ENCODE measurements at regions not wholly inside any gene's neighbourhood (a gene's known extent, or its start where the extent isn't known, plus 50 kb on each side); places are given as distances from the start of the nearest gene placed in this dataset.

GRCh38 chr10:130392031-130392430, 255.8 kb downstream of the GLRX3 start:
- no peak for DNase-seq (ENCODE audit: low read depth in 1 of 2, low spot score in 1 of 2)
- TF ChIP-seq JUN (IDR thresholded peaks at IDR 0.05), result no peak
- no peak for TF ChIP-seq EHF (CRISPR knock-in tag; IDR thresholded peaks at IDR 0.05)
- TF ChIP-seq CTCF (IDR thresholded peaks at IDR 0.05), result no peak
- no peak for TF ChIP-seq PHF8 (IDR thresholded peaks at IDR 0.05; ENCODE audit: borderline replicate concordance, low read depth)
- TF ChIP-seq PBX3 (IDR thresholded peaks at IDR 0.05), result no peak
- no peak for TF ChIP-seq HMGXB4 (CRISPR knock-in tag; IDR thresholded peaks at IDR 0.05; ENCODE audit: borderline replicate concordance)
- TF ChIP-seq SMC3 (IDR thresholded peaks at IDR 0.05), result no peak
- Histone ChIP-seq H3K4me2 (no peak overlapping the region), H3K4me1 (no peaks in the 10 kb centered on the region), H3K9me3 (no peaks in the 10 kb centered on the region; the same call in 2 of the 3 replicates), H3K27ac (no peak overlapping the region), H3K4me3 (no peak overlapping the region)
- WGBS (ENCODE audit: missing lambda C conversion rate), result 9% methylated on average over 10 of the region's 10 CpGs
- FAIRE-seq, result no peak
- ChIA-PET CTCF (no interaction called here), POLR2A (no interaction called here)
- no peak for ATAC-seq

- FAIRE-seq (no peak), ATAC-seq (no peak), DNase-seq (ENCODE audit: low read depth in 1 of 2, low spot score in 1 of 2) (no peak)
- Histone ChIP-seq H3K9me3 (no peaks in the 10 kb centered on the region; the same call in 2 of the 3 replicates), H3K4me3 (no peak overlapping the region), H3K4me1 (no peaks in the 10 kb centered on the region), H3K4me2 (no peak overlapping the region), H3K27ac (no peak overlapping the region)
- WGBS (ENCODE audit: missing lambda C conversion rate), result 60% methylated on average over 1 of the region's 4 CpGs
- ChIA-PET CTCF (no interaction called here), POLR2A (no interaction called here)
- no peak for TF ChIP-seq TP53 (CRISPR knock-in tag; IDR thresholded peaks at IDR 0.05)
- no peak for TF ChIP-seq CTCF (IDR thresholded peaks at IDR 0.05)
- no peak for TF ChIP-seq SMC3 (IDR thresholded peaks at IDR 0.05)
- TF ChIP-seq RFX5 (IDR thresholded peaks at IDR 0.05), result no peak
Measured at GRCh38 chr10:130393342-130393741, 257.2 kb downstream of the GLRX3 start.

GRCh38 chr10:130394832-130395231, 258.6 kb downstream of the GLRX3 start:
- TF ChIP-seq ESRRA (IDR thresholded peaks at IDR 0.05; ENCODE audit: borderline replicate concordance, low read length), result no peak
- no peak for TF ChIP-seq BHLHE40 (IDR thresholded peaks at IDR 0.05; ENCODE audit: low read depth, low read length)
- TF ChIP-seq ELK1 (IDR thresholded peaks at IDR 0.05; ENCODE audit: low read depth, low read length), result no peak
- no peak for TF ChIP-seq SMC3 (IDR thresholded peaks at IDR 0.05)
- TF ChIP-seq RFX5 (IDR thresholded peaks at IDR 0.05), result no peak
- TF ChIP-seq HEYL (CRISPR knock-in tag; IDR thresholded peaks at IDR 0.05), result no peak
- no peak for TF ChIP-seq HOXB13 (CRISPR knock-in tag; IDR thresholded peaks at IDR 0.05; ENCODE audit: low read depth)
- TF ChIP-seq E2F6 (IDR thresholded peaks at IDR 0.05; ENCODE audit: borderline replicate concordance, low read depth), result no peak
- no peak for TF ChIP-seq FOSL2 (IDR thresholded peaks at IDR 0.05)
- TF ChIP-seq FOSL2 (CRISPR knock-in tag; IDR thresholded peaks at IDR 0.05), result no peak
- no peak for TF ChIP-seq NFE2L2 (conservative IDR thresholded peaks at IDR 0.05; ENCODE audit: low read length)
- no peak for TF ChIP-seq ZNF302 (CRISPR knock-in tag; IDR thresholded peaks at IDR 0.05)
- no peak for TF ChIP-seq ZFP36 (IDR thresholded peaks at IDR 0.05; ENCODE audit: borderline replicate concordance, partially characterized antibody)
- TF ChIP-seq PHF8 (IDR thresholded peaks at IDR 0.05; ENCODE audit: borderline replicate concordance, low read depth), result no peak
- ATAC-seq, result no peak
- H3K27ac ChIP-seq, result no peak overlapping the region
- WGBS (ENCODE audit: missing lambda C conversion rate), result 3% methylated on average over 5 of the region's 7 CpGs
- no peak overlapping the region for H3K4me3 ChIP-seq
- H3K4me2 ChIP-seq, result no peak overlapping the region
- H3K4me1 ChIP-seq, result no peaks in the 10 kb centered on the region
- no peak for FAIRE-seq
- POLR2A ChIA-PET, result no interaction called here
- no peak for DNase-seq (ENCODE audit: low read depth in 1 of 2, low spot score in 1 of 2)
- H3K9me3 ChIP-seq, result no peaks in the 10 kb centered on the region; the same call in 2 of the 3 replicates
- CTCF ChIA-PET, result no interaction called here

Measured in A549 (cell line).